Frontal cortex (tissue), 3 donors: ENCODE measurements at regions not wholly inside any gene's neighbourhood (a gene's known extent, or its start where the extent isn't known, plus 50 kb on each side); places are given as distances from the start of the nearest gene placed in this dataset.

Source experiments
- DNase-seq, 2 donors: peaks; one replicate each; pipeline ENCODE4 v3.0.0; 2012; ENCODE audit warnings: low spot score in 2 of 2
- FAIRE-seq: peaks from 2 replicates; lab custom pipeline; 2012; peaks lifted over from hg19 to GRCh38; lab: Jason Lieb, UNC
- donor health status: control.
- donor health status: control.
- donor health status: control.

DNA sequence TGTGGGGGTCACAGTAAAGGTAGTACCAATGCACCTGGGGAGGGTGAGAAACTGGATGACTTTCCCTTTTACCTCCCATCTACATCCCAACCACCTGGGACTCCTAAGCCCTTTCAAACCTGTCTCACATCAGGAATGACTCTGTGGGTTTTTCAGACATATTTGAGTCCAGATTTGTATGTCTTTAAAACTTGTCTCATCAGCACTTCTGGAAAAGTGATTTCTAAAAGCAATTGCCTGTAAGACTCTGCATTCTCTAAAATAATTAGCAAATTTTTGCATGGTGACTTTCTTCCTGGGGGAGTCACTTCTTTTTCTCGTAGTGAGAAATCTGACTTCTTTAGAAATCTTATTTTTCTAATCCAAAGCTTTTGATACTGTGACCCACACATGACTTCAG is 1553.0 kb upstream of the PIK3C3 start:
- FAIRE-seq, result no peak
- DNase-seq, result no peak

DNA sequence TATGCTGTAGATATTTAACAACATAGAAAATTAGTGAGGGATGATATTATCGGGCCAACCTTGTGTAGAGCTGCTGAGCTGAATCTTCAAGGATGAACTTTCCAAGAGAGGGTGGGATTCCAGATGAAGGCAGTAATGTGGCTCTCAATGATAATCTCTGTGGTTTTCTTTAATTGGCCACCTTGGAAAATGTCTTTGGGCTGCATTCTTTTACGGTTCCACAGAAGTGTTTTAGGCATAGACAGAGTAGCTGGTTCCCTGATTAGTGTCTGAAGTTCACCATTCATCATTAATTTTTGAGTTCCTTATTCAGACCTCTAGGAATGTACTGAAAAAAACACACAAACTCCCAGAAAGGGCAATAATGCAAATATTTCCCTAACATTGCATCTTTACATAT is 1566.9 kb upstream of the PIK3C3 start:
- DNase-seq (no peak), FAIRE-seq (no peak)

DNA sequence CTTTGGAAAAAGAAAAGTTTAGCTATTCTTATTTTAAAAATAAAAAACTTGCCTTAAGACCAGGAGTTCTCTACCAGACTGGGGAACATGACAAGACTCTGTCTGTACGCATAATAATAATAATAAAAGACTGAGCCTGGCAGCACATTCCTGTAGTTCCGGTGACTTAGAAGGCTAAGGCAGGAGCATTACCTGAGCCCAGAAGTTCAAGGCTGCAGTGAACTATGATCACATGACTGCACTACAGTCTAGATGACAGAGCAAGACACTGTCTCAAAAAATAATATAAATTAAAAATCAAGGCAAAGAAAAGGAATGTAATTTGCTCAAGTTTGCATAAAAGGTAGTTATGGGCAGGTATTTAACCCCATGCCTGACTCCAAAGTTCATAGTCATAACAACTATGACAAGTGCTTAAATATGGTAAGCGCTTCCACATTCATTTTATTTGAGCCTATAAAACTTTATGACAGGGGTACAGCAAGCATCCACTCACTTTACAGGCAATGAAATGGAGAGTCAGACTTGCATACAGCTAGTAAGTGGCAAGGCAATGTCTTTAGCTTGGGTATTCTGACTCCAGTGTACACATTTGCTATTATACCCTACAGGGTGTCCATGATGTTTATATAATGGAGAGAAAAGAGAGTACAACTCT is 1567.8 kb upstream of the PIK3C3 start:
- FAIRE-seq, result no peak
- DNase-seq, result no peak

DNA sequence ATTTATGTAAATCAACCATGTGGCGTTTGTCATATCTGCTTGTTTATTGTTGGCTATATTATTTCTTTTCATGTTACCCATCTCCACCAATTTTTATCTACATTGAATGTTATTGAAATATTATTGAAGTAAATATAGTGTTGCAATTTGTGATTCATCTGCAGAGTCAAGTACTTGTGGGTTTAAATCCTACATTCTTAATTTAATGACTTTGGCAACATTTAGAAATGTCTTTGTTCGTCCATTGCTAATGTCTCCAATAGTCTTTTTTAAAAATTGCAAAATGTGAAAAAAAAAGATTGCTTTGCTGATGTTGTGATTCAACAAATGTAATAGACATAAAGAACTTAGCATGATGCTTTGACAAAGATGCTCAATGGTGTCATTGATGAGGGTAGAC is 1572.8 kb upstream of the PIK3C3 start:
- FAIRE-seq (no peak), DNase-seq (no peak)

DNA sequence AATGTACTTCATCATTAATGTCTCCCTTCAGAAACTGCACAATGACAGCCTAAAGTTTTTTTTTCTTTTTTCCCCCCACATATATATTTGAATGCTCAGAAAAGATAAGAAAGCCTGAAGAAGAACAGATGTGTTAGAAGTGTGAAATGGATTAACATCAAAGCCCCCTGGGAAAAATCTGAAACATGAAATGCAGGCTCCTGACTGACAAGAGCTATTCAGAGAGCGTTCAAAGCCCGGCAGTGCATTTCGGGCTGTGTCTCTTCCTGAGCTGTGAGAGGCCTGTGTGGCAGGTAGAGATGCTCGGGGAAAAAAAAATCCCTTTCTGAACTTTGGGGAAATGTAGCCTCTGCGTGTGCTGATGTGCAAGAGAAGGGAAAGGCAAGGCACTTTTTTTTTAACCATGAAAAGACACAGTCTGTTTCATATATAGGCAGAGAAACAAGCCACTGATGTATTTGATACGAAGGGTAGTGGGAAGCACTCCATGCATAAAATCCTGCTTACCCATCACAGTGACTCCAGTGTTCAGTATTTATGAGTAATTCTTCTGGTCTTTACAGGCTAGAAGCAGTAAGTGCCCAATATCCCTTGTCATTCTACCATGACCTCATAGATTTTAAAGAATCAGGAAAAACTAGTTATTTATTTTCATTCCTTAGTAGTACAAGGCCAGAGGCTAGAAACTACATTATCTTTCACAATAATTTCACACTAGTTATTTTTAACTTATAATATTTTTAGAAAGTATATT is 1574.2 kb upstream of the PIK3C3 start:
- DNase-seq, result no peak
- no peak for FAIRE-seq

DNA sequence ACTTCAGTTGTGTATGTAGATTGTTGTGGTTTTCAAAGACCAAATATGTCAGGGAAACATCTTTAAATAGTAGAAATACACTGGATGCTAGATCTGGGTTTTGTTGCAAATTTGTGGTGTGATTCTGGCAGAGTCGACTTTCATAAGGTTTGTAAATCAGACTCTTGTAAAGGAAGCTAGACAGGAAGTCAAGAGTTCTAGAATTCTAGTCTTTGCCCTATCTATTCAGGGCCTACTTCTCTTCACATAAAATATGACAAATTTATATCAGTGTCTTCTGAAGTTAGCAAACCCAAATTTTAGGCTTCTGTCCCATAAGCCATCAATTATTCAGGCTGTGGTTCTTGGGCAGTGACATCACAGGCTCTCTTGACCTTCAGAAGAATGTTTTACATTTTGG is 1579.2 kb upstream of the PIK3C3 start:
- DNase-seq (no peak), FAIRE-seq (no peak)

DNA sequence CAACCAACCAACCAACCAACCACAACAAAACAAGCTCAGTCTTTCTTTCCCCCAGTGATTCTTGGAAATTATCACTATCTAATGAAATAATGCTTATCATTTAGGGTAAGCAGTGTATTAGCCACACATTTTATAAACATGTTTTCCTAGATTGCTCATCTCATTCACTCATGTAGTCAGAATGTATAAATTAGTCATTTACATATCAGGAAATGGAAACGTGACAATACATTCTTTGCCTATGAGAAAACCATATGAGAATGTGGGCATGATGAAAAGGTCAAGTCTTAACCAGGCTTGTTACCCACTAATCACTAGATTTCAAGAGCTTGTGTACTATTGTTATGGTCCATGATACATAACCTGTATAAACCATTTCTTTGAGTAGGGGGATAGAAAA is 1583.4 kb upstream of the PIK3C3 start:
- no peak for DNase-seq
- FAIRE-seq, result no peak

DNA sequence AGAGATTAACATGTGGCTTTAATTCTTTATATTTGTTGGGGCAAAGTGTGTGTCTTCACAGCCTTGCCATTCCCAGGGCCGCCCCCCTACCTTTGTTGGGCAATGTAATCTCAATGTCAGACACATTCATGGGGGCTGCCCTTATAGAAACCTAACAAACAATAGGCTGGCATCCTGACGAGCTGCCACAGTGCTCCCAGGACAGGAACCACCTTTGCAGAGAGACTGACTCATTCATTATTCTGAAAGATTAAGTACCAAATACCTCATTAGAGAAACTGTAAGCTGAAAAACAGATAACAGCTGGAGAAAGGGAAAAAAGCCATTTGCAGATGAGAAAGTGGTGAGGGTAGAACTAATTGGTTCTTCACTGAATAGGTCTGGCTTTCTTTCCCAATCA is 1587.5 kb upstream of the PIK3C3 start:
- FAIRE-seq (no peak), DNase-seq (no peak)

DNA sequence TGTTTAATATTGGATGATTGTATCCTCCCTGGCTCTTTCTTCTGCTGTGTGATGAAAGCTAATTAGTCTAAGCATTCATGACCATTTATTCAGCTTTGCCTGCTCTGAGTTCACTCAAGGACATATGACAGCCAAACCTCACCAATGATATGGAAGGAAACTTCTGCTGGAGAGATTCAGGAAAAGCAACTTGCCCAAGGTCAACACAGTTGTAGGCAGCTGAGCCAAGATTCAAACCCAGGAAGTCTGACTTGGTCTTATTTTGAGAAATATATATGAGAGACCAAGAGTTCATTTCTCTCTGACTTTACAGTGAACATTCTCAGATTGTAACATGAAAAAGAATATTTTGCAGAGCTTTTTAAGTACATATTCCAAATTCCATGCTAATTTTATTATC is 1588.5 kb upstream of the PIK3C3 start:
- FAIRE-seq (no peak), DNase-seq (no peak)

DNA sequence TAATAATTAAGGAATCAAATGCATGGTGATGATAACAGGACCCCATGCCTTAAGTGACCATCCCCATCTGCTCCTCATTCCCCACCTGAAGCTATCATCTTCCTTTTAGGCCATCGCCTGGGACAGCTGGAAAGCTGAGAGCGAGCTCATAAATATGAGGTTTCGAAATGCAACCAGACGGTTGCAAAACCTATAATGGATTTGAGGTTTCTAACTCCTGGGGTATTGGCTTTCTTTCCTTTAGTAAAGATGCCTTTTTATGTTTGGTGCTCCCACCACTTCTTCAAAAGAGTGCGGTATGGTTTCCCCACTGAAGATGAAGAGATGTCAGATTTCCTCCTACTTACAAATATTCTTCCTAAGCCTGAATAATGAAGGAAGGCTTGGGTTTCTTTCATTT is 1589.5 kb upstream of the PIK3C3 start:
- FAIRE-seq, result no peak
- no peak for DNase-seq

DNA sequence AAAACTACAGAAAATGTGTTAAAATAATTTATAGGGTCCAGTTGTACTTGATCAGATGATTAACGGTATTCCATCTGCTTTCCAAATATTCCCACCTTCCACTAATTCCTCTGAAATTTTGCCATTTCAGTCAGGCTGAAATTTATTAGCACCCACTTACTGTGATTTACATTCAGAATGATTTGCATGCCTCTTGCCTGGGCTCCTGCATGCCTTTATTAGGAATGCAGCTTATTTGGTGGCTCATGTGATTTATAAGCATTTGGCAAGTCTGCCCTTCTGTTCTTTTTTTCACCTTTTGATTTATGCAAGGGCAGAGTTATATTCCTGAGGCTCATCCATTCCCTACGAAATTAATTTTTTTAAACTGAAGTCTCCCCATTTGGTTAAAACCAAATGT is 1594.5 kb upstream of the PIK3C3 start:
- DNase-seq (no peak), FAIRE-seq (no peak)

DNA sequence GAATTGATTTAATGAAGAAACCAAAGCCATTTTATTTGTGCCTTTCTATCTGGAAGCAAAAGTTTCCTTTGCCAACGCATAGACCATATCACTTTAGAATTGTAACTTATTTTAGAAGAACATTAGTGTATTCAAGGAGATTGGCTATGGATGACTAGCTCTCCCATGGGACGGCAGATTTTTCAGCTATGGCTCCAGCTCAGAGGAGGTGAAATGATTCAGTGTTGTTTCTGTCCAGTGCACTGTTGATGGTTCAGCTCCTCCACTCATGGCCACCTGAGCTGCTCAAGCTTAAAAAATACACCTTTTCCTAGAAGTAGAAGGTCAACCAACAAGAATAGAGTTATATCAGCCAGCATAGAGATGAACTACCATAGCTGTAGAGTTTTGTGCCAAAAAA is 1597.5 kb upstream of the PIK3C3 start:
- DNase-seq, result no peak
- FAIRE-seq, result no peak

DNA sequence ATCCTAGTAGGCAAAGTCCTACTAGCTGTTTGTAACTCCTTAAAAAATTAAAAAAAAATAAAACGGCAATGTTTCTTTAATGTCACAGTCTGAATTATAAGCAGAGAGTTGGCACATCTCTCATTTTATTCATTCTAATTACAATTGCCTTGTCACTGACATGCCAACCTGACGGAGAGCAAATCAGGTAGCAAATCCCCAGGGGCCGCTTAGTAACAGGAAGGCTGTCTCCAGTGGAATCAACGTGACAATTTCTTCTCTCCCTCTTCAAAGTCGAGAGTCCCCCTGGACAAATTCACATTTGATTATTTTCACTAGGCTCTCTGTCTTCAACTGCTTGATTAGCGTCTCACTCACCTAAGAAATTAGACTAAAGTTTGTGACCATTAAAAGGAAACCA is 1598.9 kb upstream of the PIK3C3 start:
- DNase-seq (no peak), FAIRE-seq (no peak)

DNA sequence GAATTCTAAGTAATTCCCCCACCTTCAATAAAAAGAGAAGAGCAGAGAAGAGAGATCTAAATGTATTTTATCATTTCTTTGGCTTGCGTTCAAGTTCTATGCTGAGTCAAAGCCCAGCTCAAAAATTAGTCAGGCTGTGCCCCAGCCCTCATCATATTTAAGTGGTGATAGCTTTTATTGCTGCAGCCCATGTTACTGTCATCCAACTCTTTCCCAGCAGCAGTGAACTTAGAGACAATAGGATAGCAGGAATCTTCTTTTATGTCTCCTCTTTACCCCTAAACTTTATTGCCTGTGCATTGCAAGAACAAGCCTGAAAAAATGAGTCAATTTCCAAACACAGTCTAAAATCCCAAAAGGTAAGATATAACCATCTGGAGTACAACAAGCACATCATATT is 1599.3 kb upstream of the PIK3C3 start:
- DNase-seq (no peak), FAIRE-seq (no peak)

DNA sequence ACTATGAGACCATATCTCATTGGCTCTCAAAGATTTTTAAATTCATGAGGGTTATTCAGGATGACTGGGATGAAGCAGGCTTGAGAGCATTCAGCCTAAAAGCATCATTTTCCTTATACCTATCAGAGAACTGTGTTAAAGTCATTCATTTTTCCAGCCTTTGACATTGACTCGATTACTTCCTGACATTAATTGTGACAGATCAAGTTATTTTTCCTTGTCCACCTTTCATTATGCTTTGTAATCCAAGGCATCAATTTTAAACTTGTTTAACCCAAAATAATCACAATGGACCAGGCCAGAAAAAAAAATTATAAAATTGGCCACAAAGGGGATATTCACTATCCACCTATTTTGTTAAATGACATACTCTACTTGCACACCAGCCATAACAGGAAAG is 1606.8 kb upstream of the PIK3C3 start:
- DNase-seq, result no peak
- no peak for FAIRE-seq

DNA sequence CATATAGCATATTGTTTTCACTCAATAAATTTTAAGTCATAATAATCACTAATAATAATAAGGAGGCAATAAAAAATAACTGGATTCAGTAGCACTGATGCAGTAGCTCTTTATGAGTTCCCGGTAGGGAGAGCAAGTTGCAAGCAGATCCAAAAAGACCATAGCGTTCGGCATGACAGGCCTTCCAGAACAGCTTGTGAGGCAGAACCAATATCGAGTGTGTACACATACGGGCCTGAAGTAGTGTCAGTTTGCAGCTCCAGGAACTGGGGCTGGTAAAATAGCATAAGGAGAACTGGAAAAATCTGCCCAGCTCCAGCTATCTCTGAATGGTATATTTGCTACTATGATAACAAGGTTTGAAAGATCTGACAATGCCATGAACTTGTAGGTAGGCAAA is 1607.8 kb upstream of the PIK3C3 start:
- DNase-seq, result no peak
- FAIRE-seq, result no peak

DNA sequence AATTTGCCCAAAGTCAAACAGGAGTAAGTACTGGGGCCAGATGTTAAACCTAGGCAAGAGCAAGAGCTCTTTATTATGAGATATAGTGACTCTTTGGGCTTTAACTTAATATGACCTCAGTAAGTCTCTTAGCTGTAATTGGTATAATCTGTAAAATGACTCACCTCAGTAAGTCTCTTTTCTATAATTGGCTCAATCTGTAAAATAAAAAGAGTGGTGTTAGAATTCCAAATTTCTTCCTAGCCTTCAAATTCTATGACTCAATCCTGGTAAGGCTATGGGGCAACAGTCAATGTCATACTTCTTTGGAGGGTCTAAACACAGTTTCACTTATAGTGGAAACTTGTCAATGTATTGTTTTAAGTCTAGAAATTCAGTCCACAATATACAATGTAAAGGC is 1608.9 kb upstream of the PIK3C3 start:
- DNase-seq, result no peak
- FAIRE-seq, result no peak

DNA sequence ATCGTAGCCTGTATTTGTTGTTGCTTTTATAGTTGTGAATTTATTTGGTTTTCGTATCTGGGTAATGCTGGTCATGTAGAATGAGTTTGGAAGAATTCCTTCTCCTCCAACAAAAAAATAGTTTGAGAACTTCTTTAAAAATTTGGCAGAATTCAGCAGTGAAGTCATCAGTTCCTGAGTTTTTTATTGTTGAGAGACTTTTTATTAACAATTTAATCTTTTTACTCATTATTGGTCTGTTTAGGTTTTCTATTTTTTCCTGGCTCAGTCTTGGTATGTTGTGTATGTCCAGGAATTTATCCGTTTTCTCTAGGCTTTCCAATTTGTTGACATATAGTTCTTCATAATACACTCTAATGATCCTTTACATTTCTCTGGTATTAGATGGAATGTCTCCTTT is 1613.3 kb upstream of the PIK3C3 start:
- FAIRE-seq, result no peak
- no peak for DNase-seq

DNA sequence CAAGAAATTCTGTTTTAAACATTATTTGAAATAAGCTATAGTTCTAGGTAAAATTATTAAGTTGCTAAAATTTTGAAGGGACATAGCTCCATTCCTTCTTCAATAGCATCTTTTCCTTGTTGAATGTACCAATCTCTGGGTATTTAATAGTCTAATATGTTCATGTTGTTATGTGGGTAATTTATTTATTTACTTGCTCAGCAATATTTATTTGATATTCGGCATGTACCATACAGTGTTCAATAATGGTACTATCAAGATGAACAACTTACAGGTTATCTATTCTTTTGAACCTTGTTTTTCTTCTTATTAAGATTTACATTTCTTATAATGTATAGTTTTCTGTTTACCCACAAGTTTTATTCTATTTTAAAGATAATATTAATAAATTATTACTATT is 1616.8 kb upstream of the PIK3C3 start:
- FAIRE-seq, result peak; percentile 19

DNA sequence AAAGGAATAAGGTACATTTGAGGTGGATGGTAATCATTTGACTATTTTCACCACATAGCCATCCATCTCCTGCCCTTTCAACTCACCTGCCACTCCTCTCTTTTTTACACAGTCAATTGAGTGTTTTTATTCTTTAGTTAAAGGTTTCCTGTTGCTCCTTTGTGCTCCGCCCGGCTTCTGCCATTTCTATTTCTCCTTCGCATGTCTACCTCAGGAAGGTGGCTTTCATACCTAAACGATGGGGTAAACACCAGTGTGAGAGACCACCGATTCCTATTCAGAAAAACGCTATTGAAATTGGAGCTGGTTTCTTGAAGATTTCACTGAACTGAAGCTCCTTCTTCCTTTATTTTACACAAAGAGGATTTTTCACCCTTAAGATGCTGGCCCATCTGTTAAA is 1628.0 kb upstream of the PIK3C3 start:
- FAIRE-seq, result no peak
- no peak for DNase-seq

More for the DNA sequence above, 1616.8 kb upstream of the PIK3C3 start:
- DNase-seq, result no peak

DNA sequence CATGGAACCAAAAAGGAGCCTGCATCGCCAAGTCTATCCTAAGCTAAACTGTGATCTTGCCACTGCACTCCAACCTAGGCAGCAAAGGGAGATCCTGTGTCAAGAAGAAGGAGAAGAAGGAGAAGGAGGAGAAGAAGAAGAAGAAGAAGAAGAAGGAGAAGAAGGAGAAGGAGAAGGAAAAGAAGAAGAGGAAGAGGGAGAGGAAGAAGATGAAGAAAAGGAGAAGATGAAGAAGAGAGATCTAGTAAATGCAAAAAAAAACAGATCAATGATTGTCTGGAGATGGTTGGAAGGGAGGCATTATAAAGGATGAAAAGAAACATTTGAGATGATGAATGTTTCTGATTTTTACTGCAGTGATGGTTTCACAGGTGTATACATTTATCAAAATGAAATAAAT is 1629.0 kb upstream of the PIK3C3 start:
- FAIRE-seq (no peak), DNase-seq (no peak)

DNA sequence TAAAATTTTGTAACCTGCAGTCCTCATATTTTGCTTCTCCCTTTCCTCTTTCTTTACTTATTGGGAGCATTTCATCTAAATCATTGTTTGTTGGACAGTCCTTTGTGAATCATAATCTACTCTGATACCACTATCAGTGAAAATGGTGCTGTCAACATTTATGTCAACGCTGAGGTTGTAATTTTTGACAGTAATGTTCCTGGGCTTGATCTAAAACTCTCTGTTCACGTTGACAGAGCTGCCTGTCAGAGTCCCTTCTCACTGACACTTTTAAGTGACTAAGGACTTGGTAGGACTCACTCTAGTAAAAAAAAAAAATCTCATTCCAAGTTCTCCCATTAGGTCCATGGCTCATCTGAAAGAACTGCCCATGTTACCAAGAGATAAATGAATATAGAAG is 1640.8 kb upstream of the PIK3C3 start:
- FAIRE-seq (no peak), DNase-seq (no peak)
